A673 (cell line): ENCODE measurements at regions not wholly inside any gene's neighbourhood (a gene's known extent, or its start where the extent isn't known, plus 50 kb on each side); places are given as distances from the start of the nearest gene placed in this dataset.

ENCODE experiments used
- CTCF ChIP-seq: fragments of 300-800, 200-600 bp; sonication (generic); conservative IDR thresholded peaks from 2 replicates; pipeline ENCODE4 v1.5.1; 2017; ENCODE audit warnings: low read depth, mild to moderate bottlenecking, antibody characterized with exemption, low read length, moderate library complexity, mixed read lengths
- EZH2 ChIP-seq: fragments of 200-600 bp; sonication (generic); IDR thresholded peaks from 2 replicates; pipeline ENCODE4 v1.6.1; 2017; ENCODE audit warnings: borderline replicate concordance, low read depth, mild to moderate bottlenecking, mixed read lengths, antibody characterized with exemption, low read length; ENCODE audit not compliant: poor library complexity, severe bottlenecking

GRCh38 chr18:55805666-55806065 is 217.7 kb upstream of the TCF4 start:
- TF ChIP-seq CTCF (no peak), EZH2 (no peak)
